Hepatocyte (in vitro differentiated cells): ENCODE measurements at regions not wholly inside any gene's neighbourhood (a gene's known extent, or its start where the extent isn't known, plus 50 kb on each side); places are given as distances from the start of the nearest gene placed in this dataset.

Experiments
- DNase-seq: peaks from one replicate; pipeline ENCODE4 v3.0.0-alpha.2; 2016; ENCODE audit warnings: low spot score
- H2AFZ ChIP-seq: fragments of 200-600 bp; sonication (generic); 2 replicates; pipeline ENCODE4 v1.6.0; 2016; ENCODE audit warnings: antibody characterized with exemption, mild to moderate bottlenecking
- H3K27ac ChIP-seq: fragments of 200-600 bp; sonication (generic); 2 replicates; pipeline ENCODE4 v1.5.1; 2016; ENCODE audit warnings: mild to moderate bottlenecking
- H3K27me3 ChIP-seq: fragments of 200-600 bp; sonication (generic); 2 replicates; pipeline ENCODE4 v1.6.1; 2016
- H3K36me3 ChIP-seq: fragments of 200-600 bp; sonication (generic); replicated peaks from 2 replicates; pipeline ENCODE4 v1.5.1; 2016; ENCODE audit warnings: low read depth; ENCODE audit not compliant: insufficient read depth
- H3K4me1 ChIP-seq: fragments of 200-600 bp; sonication (generic); 2 replicates; pipeline ENCODE4 v1.5.1; 2016; ENCODE audit warnings: mild to moderate bottlenecking, moderate library complexity; ENCODE audit not compliant: insufficient read depth
- H3K4me2 ChIP-seq: fragments of 200-600 bp; sonication (generic); 2 replicates; pipeline ENCODE4 v1.6.0; 2016
- H3K4me3 ChIP-seq: fragments of 200-600 bp; sonication (generic); 2 replicates; pipeline ENCODE4 v1.5.1; 2016; ENCODE audit warnings: mild to moderate bottlenecking
- H3K79me2 ChIP-seq: fragments of 200-600 bp; sonication (generic); 2 replicates; pipeline ENCODE4 v1.6.0; 2017; ENCODE audit warnings: mild to moderate bottlenecking
- H3K9me2 ChIP-seq: fragments of 200-600 bp; sonication (generic); replicated peaks from 2 replicates; pipeline ENCODE4 v1.6.0; 2017; ENCODE audit warnings: mild to moderate bottlenecking; ENCODE audit not compliant: insufficient read depth
- H3K9me3 ChIP-seq: fragments of 200-600 bp; sonication (generic); 2 replicates; pipeline ENCODE4 v1.5.1; 2016; ENCODE audit warnings: low read depth, mild to moderate bottlenecking
- H4K20me1 ChIP-seq: fragments of 200-600 bp; sonication (generic); 2 replicates; pipeline ENCODE4 v1.6.0; 2016; ENCODE audit warnings: mild to moderate bottlenecking; ENCODE audit not compliant: insufficient read depth, poor library complexity, severe bottlenecking
- EZH2 ChIP-seq: fragments of 200-600 bp; sonication (generic); IDR thresholded peaks from 2 replicates; pipeline ENCODE4 v1.6.1; 2016; ENCODE audit warnings: antibody characterized with exemption, mild to moderate bottlenecking, borderline replicate concordance
- EZH2phosphoT487 ChIP-seq: fragments of 200-600 bp; sonication (generic); IDR thresholded peaks from one replicate; pipeline ENCODE4 v1.6.1; 2018; ENCODE audit warnings: antibody characterized with exemption, mild to moderate bottlenecking, low read depth, moderate library complexity; ENCODE audit not compliant: unreplicated experiment, severe bottlenecking
- WGBS: methylation state at CpG from one replicate; pipeline ENCODE4 v1.1.6; 2016; ENCODE audit warnings: low lambda C conversion rate; ENCODE audit errors: missing lambda C conversion rate; 5-methylcytosine and 5-hydroxymethylcytosine counted together
- TF ChIP-seq, protein P1 (sequence below): fragments of 200-600 bp; sonication (generic); IDR thresholded peaks from 2 replicates; pipeline ENCODE4 v1.5.1; 2016; ENCODE audit warnings: antibody characterized with exemption, mild to moderate bottlenecking; ENCODE audit not compliant: poor library complexity

DNA sequence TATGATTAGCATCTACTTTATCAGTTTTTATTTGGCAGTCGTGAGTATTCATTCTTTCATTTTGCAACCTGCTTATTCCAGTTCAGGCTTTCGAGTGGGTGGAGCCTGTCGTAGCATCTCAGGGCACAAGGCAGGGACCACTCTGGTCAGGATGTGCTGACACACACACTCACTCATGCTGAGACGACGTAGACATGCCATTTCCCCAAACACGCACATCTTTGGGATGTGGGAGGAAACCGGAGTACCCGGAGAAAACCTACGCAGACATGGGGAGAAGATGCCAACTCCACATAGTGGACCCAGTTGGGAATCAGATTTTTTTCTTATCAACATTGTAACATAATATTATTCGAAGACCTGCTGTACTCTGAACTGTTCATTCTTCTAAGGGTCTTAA is 756.5 kb upstream of the RBFOX1 start:
- no peak for TF ChIP-seq EZH2phosphoT487
- 86% methylated on average over 10 of the region's 10 CpGs for WGBS
- no peak overlapping the region for H3K27ac ChIP-seq

DNA sequence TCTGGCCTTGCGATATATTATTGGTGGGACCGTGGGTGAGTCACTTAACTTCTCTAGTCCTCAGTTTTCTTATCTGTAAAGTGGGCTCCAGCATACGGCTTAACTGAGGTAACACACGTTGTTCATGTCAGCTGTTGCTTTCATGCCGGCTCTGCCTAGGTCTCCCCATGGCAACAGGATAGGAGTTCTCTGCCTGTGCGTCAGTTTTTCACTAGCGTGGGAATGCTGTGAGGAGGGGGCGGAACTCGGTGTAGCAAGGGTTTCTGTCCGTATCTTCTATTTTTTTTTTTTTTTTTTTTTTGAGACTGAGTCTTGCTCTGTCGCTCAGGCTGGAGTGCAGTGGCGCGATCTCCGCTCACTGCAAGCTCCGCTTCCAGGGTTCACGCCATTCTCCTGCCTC is 758.5 kb upstream of the RBFOX1 start:
- WGBS, result 92% methylated on average over 16 of the region's 16 CpGs
- no peaks in the 10 kb centered on the region for H3K4me1 ChIP-seq
- no peaks in the 10 kb centered on the region for H3K79me2 ChIP-seq
- no peak overlapping the region for H3K4me2 ChIP-seq
- no peak for DNase-seq
- no peaks in the 10 kb centered on the region for H3K36me3 ChIP-seq
- H2AFZ ChIP-seq, result no peak overlapping the region
- H3K9me2 ChIP-seq, result no peaks in the 10 kb centered on the region
- no peak overlapping the region for H3K27ac ChIP-seq
- no peak overlapping the region for H3K4me3 ChIP-seq
- TF ChIP-seq, protein P1, sequence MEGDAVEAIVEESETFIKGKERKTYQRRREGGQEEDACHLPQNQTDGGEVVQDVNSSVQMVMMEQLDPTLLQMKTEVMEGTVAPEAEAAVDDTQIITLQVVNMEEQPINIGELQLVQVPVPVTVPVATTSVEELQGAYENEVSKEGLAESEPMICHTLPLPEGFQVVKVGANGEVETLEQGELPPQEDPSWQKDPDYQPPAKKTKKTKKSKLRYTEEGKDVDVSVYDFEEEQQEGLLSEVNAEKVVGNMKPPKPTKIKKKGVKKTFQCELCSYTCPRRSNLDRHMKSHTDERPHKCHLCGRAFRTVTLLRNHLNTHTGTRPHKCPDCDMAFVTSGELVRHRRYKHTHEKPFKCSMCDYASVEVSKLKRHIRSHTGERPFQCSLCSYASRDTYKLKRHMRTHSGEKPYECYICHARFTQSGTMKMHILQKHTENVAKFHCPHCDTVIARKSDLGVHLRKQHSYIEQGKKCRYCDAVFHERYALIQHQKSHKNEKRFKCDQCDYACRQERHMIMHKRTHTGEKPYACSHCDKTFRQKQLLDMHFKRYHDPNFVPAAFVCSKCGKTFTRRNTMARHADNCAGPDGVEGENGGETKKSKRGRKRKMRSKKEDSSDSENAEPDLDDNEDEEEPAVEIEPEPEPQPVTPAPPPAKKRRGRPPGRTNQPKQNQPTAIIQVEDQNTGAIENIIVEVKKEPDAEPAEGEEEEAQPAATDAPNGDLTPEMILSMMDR, result no peak
- TF ChIP-seq EZH2 (no peak), EZH2phosphoT487 (no peak)
- no peaks in the 10 kb centered on the region for H4K20me1 ChIP-seq
- peaks cover 17% of the 10 kb centered on the region for H3K27me3 ChIP-seq
- H3K9me3 ChIP-seq, result no peaks in the 10 kb centered on the region

More for the DNA sequence above, 756.5 kb upstream of the RBFOX1 start:
- Histone ChIP-seq H4K20me1 (no peaks in the 10 kb centered on the region), H3K9me3 (no peaks in the 10 kb centered on the region), H3K79me2 (no peaks in the 10 kb centered on the region), H3K4me1 (no peaks in the 10 kb centered on the region), H3K4me3 (no peak overlapping the region), H3K36me3 (no peaks in the 10 kb centered on the region), H3K4me2 (no peak overlapping the region), H3K9me2 (no peaks in the 10 kb centered on the region), H2AFZ (no peak overlapping the region), H3K27me3 (peaks cover 17% of the 10 kb centered on the region)
- no peak for DNase-seq

DNA sequence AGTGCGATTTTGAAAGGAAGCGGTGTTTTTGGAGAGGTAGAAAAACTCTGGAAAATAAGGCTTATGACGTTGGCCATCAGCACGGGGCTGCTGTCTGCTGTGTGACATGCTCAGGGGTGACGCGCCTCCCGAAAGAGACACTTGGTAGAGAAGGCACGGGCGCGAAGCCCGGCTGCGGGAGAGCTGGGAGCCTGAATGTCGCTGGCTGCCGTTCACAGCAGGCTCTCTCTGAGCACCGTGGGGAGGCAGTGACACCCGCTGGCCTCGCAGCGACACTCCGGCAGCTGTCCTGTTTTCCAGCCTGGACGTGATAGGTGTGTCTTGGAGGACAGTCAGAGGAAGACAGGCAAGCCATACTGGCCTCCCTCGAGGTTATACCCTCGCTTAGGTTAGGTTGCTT is 759.1 kb upstream of the RBFOX1 start:
- Histone ChIP-seq H3K4me3 (no peak overlapping the region), H2AFZ (no peak overlapping the region), H3K9me3 (no peaks in the 10 kb centered on the region), H3K27ac (no peak overlapping the region), H3K27me3 (peaks cover 17% of the 10 kb centered on the region), H4K20me1 (no peaks in the 10 kb centered on the region), H3K79me2 (no peaks in the 10 kb centered on the region), H3K4me2 (no peak overlapping the region), H3K4me1 (no peaks in the 10 kb centered on the region), H3K36me3 (no peaks in the 10 kb centered on the region), H3K9me2 (no peaks in the 10 kb centered on the region)
- peak; percentile 60 for DNase-seq
- 25% methylated on average over 22 of the region's 22 CpGs for WGBS
- TF ChIP-seq, protein P1, result peak; percentile 47
- no peak for TF ChIP-seq EZH2phosphoT487

DNA sequence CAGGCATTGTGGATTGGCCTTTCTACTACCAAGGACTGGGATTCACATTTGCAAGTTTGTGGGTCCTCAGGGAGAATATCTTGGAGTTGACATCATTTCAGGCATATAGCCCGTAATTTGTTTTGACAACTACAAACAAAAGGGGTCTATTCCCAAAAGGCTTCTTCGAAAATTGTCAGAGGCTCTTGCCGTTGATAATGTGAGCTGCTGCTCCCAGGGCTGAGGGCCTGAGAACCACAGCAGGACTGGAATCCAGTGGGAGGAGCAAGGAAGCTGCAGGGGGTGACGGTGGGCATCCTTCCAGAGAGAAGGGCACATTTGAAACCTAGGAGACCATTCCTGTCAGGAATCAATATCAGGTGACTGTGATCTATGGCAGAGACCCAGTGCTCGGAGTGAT is 761.6 kb upstream of the RBFOX1 start:
- Histone ChIP-seq H3K4me3 (no peak overlapping the region), H3K27ac (no peak overlapping the region), H3K79me2 (no peaks in the 10 kb centered on the region), H3K36me3 (no peaks in the 10 kb centered on the region), H4K20me1 (no peaks in the 10 kb centered on the region), H3K4me1 (no peaks in the 10 kb centered on the region), H2AFZ (no peak overlapping the region), H3K4me2 (no peak overlapping the region), H3K9me3 (no peaks in the 10 kb centered on the region), H3K27me3 (peaks cover 17% of the 10 kb centered on the region), H3K9me2 (no peaks in the 10 kb centered on the region)
- WGBS, result 44% methylated on average over 5 of the region's 5 CpGs
- DNase-seq, result no peak
- TF ChIP-seq EZH2, result no peak
- TF ChIP-seq, protein P1, result no peak
- TF ChIP-seq EZH2phosphoT487, result no peak
